Endothelial cell of umbilical vein (primary cell): ENCODE measurements at regions not wholly inside any gene's neighbourhood (a gene's known extent, or its start where the extent isn't known, plus 50 kb on each side); places are given as distances from the start of the nearest gene placed in this dataset.
"Not testable (repeated sequence)": the region's sequence is repeated elsewhere in the genome, so short reads cannot be mapped to it uniquely, and the experiment has no call there.

Experiments
- BruUV-seq: library from RNA; stranded (reverse); fragments of 400-500 nt; replicated peaks from 2 replicates; lab custom pipeline; 2021; lab: Mats Ljungman, UMichigan
- CTCF ChIA-PET: fragments of 300-600, 350-600 bp; sonication (Branson Sonifier 250); formaldehyde crosslinking; loops from one replicate; lab custom pipeline; 2021; ENCODE audit warnings: antibody characterized with exemption, inconsistent platforms; lab: Charles Lee
- POLR2A ChIA-PET: fragments of 300-600, 350-600 bp; sonication (Branson Sonifier 250); formaldehyde crosslinking; loops from one replicate; lab custom pipeline; 2021; ENCODE audit warnings: antibody characterized with exemption, inconsistent platforms; lab: Charles Lee
- DNase-seq: peaks from one replicate; pipeline ENCODE4 v3.0.0-alpha.2; 2011; ENCODE audit warnings: low read depth, low spot score
- FAIRE-seq: peaks from 2 replicates; lab custom pipeline; 2011; peaks lifted over from hg19 to GRCh38; lab: Jason Lieb, UNC
- H2AFZ ChIP-seq: 2 replicates; pipeline ENCODE4 v1.6.0; 2012; ENCODE audit warnings: low read depth, low read length, control low read depth, inconsistent platforms
- H3K27ac ChIP-seq: 2 replicates; pipeline ENCODE4 v1.5.1; 2011; ENCODE audit warnings: low read depth, mild to moderate bottlenecking, control low read depth, low read length, moderate library complexity; ENCODE audit not compliant: insufficient read depth
- H3K27me3 ChIP-seq, 2 experiments: 2 replicates each; pipeline versions ENCODE4 v1.6.0 to v1.6.1; 2011; ENCODE audit warnings: low read length in 2 of 2, mixed read lengths in 1 of 2; ENCODE audit not compliant: control insufficient read depth in 2 of 2, insufficient read depth in 2 of 2
- H3K36me3 ChIP-seq, 2 experiments: 2 replicates in 1 of 2; 3 replicates in 1 of 2; pipeline ENCODE4 v1.5.1; 2011; ENCODE audit warnings: low read length in 2 of 2, mild to moderate bottlenecking in 1 of 2, moderate library complexity in 1 of 2; ENCODE audit not compliant: control insufficient read depth in 2 of 2, insufficient read depth in 2 of 2; ENCODE audit errors: extremely low read depth in 1 of 2
- H3K4me1 ChIP-seq: 3 replicates; pipeline ENCODE4 v1.5.1; 2011; ENCODE audit warnings: mild to moderate bottlenecking, low read length; ENCODE audit not compliant: control insufficient read depth, insufficient read depth; ENCODE audit errors: extremely low read depth
- H3K4me2 ChIP-seq: 2 replicates; pipeline ENCODE4 v1.6.1; 2011; ENCODE audit warnings: low read length, control low read depth, mixed read lengths; ENCODE audit not compliant: insufficient read depth
- H3K4me3 ChIP-seq, 3 experiments: fragments of 200-600 bp in 1 of 3; sonication (generic), shearing (Covaris generic) in 1 of 3; replicated peaks in 1 of 3; 2 replicates each; pipeline ENCODE4 v1.5.1; 2011 to 2016; ENCODE audit warnings: control low read depth in 3 of 3, low read length in 3 of 3, mild to moderate bottlenecking in 2 of 3, inconsistent platforms in 1 of 3, low read depth in 1 of 3, moderate library complexity in 1 of 3; ENCODE audit not compliant: insufficient read depth in 1 of 3
- H3K79me2 ChIP-seq: 2 replicates; pipeline ENCODE4 v1.6.0; 2012; ENCODE audit warnings: low read length, inconsistent platforms; ENCODE audit not compliant: control insufficient read depth, insufficient read depth
- H3K9ac ChIP-seq: replicated peaks from 2 replicates; pipeline ENCODE3; 2011; ENCODE audit warnings: low read length, control low read depth; ENCODE audit not compliant: insufficient read depth; ENCODE audit errors: extremely low read depth
- H3K9me1 ChIP-seq: replicated peaks from 3 replicates; pipeline ENCODE4 v1.6.0; 2011; ENCODE audit warnings: mild to moderate bottlenecking, low read length; ENCODE audit not compliant: control insufficient read depth, insufficient read depth; ENCODE audit errors: extremely low read depth
- H3K9me3 ChIP-seq: replicated peaks from 2 replicates; pipeline ENCODE4 v1.5.1; 2012; ENCODE audit warnings: low read length, inconsistent platforms; ENCODE audit not compliant: control insufficient read depth, insufficient read depth
- H4K20me1 ChIP-seq: replicated peaks from 2 replicates; pipeline ENCODE3; 2011; ENCODE audit warnings: mild to moderate bottlenecking, low read length; ENCODE audit not compliant: control insufficient read depth, insufficient read depth; ENCODE audit errors: extremely low read depth
- MAX ChIP-seq: IDR thresholded peaks from 2 replicates; pipeline ENCODE4 v1.6.1; 2011; ENCODE audit not compliant: insufficient read depth, insufficient read length
- POLR2A ChIP-seq: IDR thresholded peaks from 2 replicates; pipeline ENCODE4 v1.6.1; 2012; ENCODE audit warnings: low read depth, mild to moderate bottlenecking, control low read depth, low read length
- dilution Hi-C: fragments of 300-500 bp; cut with MboI; formaldehyde crosslinking; loops from one replicate; pipeline ENCODE4 v1.15.0; 2019; ENCODE audit warnings: low sequenced_read_pairs; ENCODE audit not compliant: extremely low pct_ligation_motif_present
- intact Hi-C: fragments of 100-400 bp; cut with micrococcal nuclease; formaldehyde crosslinking; loops from one replicate; pipeline ENCODE4 v1.10.0; 2022

GRCh38 chrX:103428525-103428924 is 52.2 kb downstream of the BEX3 start:
- no peaks in the 10 kb centered on the region for H3K9me1 ChIP-seq
- H3K4me1 ChIP-seq, result no peaks in the 10 kb centered on the region
- ChIA-PET CTCF (no interaction called here), POLR2A (no interaction called here)
- H3K9ac ChIP-seq, result no peak overlapping the region
- H2AFZ ChIP-seq, result no peak overlapping the region
- BruUV-seq, result no TSS peak
- no peak for FAIRE-seq
- intact Hi-C loops, result no loop called here
- no peak overlapping the region for H3K27ac ChIP-seq
- no peaks in the 10 kb centered on the region for H3K79me2 ChIP-seq
- TF ChIP-seq POLR2A, result no peak
- no peak for TF ChIP-seq MAX
- no peaks in the 10 kb centered on the region for H3K36me3 ChIP-seq
- H4K20me1 ChIP-seq, result no peaks in the 10 kb centered on the region
- H3K27me3 ChIP-seq, result no peaks in the 10 kb centered on the region
- H3K4me2 ChIP-seq, result no peak overlapping the region
- no peaks in the 10 kb centered on the region for H3K9me3 ChIP-seq
- DNase-seq, result no peak
- no peak overlapping the region for H3K4me3 ChIP-seq
- dilution Hi-C loops, result no loop called here

GRCh38 chrX:103429026-103429425 is 52.7 kb downstream of the BEX3 start:
- intact Hi-C loops, H3K9ac ChIP-seq, dilution Hi-C loops, CTCF ChIA-PET, H3K27ac ChIP-seq, BruUV-seq, H3K79me2 ChIP-seq, H3K4me2 ChIP-seq, H2AFZ ChIP-seq, H3K36me3 ChIP-seq, H3K27me3 ChIP-seq, H3K4me3 ChIP-seq, FAIRE-seq, H3K4me1 ChIP-seq, H3K9me3 ChIP-seq, H4K20me1 ChIP-seq, POLR2A ChIA-PET, DNase-seq, H3K9me1 ChIP-seq: not testable (repeated sequence)
